Endodermal cell (in vitro differentiated cells): ENCODE measurements at regions not wholly inside any gene's neighbourhood (a gene's known extent, or its start where the extent isn't known, plus 50 kb on each side); places are given as distances from the start of the nearest gene placed in this dataset.

Source experiments
- DNase-seq: peaks from one replicate; pipeline ENCODE4 v3.0.0-alpha.2; 2017
- H3K27ac ChIP-seq: 2 replicates; pipeline ENCODE4 v1.5.1; 2013; ENCODE audit warnings: mild to moderate bottlenecking, low read depth, low read length, moderate library complexity
- H3K27me3 ChIP-seq: 2 replicates; pipeline ENCODE4 v1.6.1; 2013; ENCODE audit warnings: mild to moderate bottlenecking, low read length, moderate library complexity; ENCODE audit not compliant: insufficient read depth, control insufficient read depth, poor library complexity, severe bottlenecking
- H3K36me3 ChIP-seq: 2 replicates; pipeline ENCODE4 v1.7.0; 2013; ENCODE audit warnings: mild to moderate bottlenecking, low read length, moderate library complexity; ENCODE audit not compliant: control insufficient read depth, insufficient read depth
- H3K4me1 ChIP-seq: one replicate; pipeline ENCODE4 v1.7.0; 2013; ENCODE audit warnings: low read length; ENCODE audit not compliant: control insufficient read depth, insufficient read depth
- H3K4me3 ChIP-seq: 2 replicates; pipeline ENCODE4 v1.5.1; 2013; ENCODE audit warnings: mild to moderate bottlenecking, low read length, moderate library complexity
- H3K9ac ChIP-seq: 2 replicates; pipeline ENCODE4 v1.6.1; 2013; ENCODE audit warnings: mild to moderate bottlenecking, low read length, moderate library complexity; ENCODE audit not compliant: poor library complexity, severe bottlenecking; ENCODE audit errors: extremely low read depth
- H3K9me3 ChIP-seq: 2 replicates; pipeline ENCODE4 v1.6.1; 2013; ENCODE audit warnings: mild to moderate bottlenecking, low read length, moderate library complexity; ENCODE audit not compliant: control insufficient read depth
- H3K27ac Mint-ChIP-seq: 2 replicates; pipeline ENCODE4 v1.8.0; 2020; ENCODE audit warnings: mixed read lengths
- H3K27me3 Mint-ChIP-seq: 2 replicates; pipeline ENCODE4 v1.8.0; 2021; ENCODE audit warnings: mild to moderate bottlenecking, mixed read lengths; ENCODE audit not compliant: insufficient read depth
- H3K36me3 Mint-ChIP-seq: 2 replicates; pipeline ENCODE4 v1.8.0; 2020; ENCODE audit warnings: low read depth, mixed read lengths
- H3K4me1 Mint-ChIP-seq: 2 replicates; pipeline ENCODE4 v1.8.0; 2020; ENCODE audit warnings: mixed read lengths
- H3K4me3 Mint-ChIP-seq: 2 replicates; pipeline ENCODE4 v1.8.0; 2020; ENCODE audit warnings: mild to moderate bottlenecking, moderate library complexity, mixed read lengths
- H3K9me3 Mint-ChIP-seq: 2 replicates; pipeline ENCODE4 v1.8.0; 2020; ENCODE audit warnings: mild to moderate bottlenecking, mixed read lengths
- CTCF ChIP-seq: fragments of 200-600 bp; sonication (generic); conservative IDR thresholded peaks from 2 replicates; pipeline ENCODE4 v1.5.0; 2021; ENCODE audit warnings: antibody characterized with exemption, mild to moderate bottlenecking
- WGBS, 2 experiments: methylation state at CpG; one replicate each; pipeline versions ENCODE4 v1.1.5 to v1.1.7; 2013; ENCODE audit warnings: missing lambda C conversion rate in 2 of 2, mixed read lengths in 1 of 2; ENCODE audit not compliant: insufficient coverage in 1 of 2, insufficient read length in 1 of 2; 5-methylcytosine and 5-hydroxymethylcytosine counted together

DNA sequence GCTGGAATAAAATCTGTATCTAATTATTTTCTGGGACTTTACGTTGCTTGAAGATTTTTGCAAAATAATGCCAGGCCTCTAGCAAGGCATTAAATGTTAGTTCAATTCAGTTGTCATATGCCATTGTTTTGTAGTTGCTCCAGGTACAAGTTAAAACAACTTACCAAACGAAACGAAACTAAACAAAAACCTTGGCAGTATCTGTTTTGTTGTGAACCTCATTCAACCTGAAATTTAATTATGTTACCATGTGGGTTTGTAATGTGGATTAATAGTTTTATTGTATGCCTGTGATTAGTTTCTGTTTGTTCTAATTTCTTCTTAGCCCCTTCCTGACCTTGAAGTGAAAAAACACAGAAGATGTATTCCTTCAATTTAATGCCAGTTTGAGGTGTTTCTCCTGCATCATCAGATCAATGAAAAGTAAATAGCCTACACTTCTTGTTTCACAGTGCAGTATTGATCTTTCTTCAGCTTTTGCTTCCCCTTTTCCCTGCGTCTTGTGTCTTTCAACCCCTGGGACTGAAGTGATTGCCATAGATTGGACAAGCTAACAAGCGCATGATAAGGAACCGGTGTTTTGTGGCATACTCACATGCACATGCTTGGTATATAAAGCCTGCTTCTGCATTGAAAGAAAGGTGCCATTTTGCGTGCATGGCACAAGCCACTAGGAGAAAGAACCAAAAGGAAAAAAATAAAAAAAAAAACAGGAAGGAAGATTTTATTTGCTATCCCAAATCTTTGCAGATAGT lies 699.0 kb upstream of the ARRDC3 start:
- no peaks in the 10 kb centered on the region for H3K4me1 ChIP-seq
- 90 to 93% methylated on average over 5 to 7 of the region's 7 CpGs for WGBS, 2 experiments

DNA sequence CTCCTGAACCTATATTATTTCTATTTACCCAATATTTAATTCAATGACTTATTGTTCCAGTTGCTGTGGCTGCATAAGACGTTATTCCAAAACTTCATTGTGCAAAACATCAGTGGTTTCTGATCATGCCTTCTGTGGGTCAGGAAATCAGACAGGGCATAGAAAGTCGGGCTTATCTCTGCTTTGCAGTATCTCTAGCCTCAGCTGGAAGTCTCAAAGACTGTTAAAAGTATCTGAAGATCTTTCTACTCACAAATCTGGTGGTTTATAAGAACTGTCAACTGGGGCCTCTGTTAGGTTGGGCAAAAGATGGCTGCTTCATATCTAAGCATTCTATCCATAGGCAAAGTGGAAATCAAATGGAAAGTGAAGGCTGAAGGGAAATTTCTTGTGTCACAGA lies 687.7 kb upstream of the ARRDC3 start:
- Histone ChIP-seq H3K4me1 (no peaks in the 10 kb centered on the region), H3K36me3 (peaks cover 1% of the 10 kb centered on the region), H3K9ac (no peak overlapping the region), H3K9me3 (peaks cover 26% of the 10 kb centered on the region), H3K27me3 (no peaks in the 10 kb centered on the region), H3K27ac (no peak overlapping the region), H3K4me3 (no peak overlapping the region)
- Mint-ChIP-seq H3K4me1 (peaks cover 15% of the 10 kb centered on the region), H3K9me3 (peaks cover 21% of the 10 kb centered on the region), H3K36me3 (peaks cover 3% of the 10 kb centered on the region), H3K27ac (no peak overlapping the region), H3K4me3 (no peak overlapping the region), H3K27me3 (no peaks in the 10 kb centered on the region)
- WGBS, 2 experiments, result 55 to 66% methylated on average over 2 of the region's 2 CpGs
- no peak for TF ChIP-seq CTCF
- DNase-seq, result no peak

More for the DNA sequence above, 699.0 kb upstream of the ARRDC3 start:
- H3K9me3 Mint-ChIP-seq, result peaks cover 7% of the 10 kb centered on the region
- no peak overlapping the region for H3K27ac Mint-ChIP-seq
- no peak for TF ChIP-seq CTCF
- H3K4me3 ChIP-seq, result no peak overlapping the region
- no peak overlapping the region for H3K27ac ChIP-seq
- H3K9me3 ChIP-seq, result no peaks in the 10 kb centered on the region
- no peak overlapping the region for H3K4me3 Mint-ChIP-seq
- H3K9ac ChIP-seq, result no peak overlapping the region
- no peaks in the 10 kb centered on the region for H3K4me1 Mint-ChIP-seq
- H3K36me3 ChIP-seq, result no peaks in the 10 kb centered on the region
- H3K27me3 ChIP-seq, result no peaks in the 10 kb centered on the region
- no peak for DNase-seq
- no peaks in the 10 kb centered on the region for H3K27me3 Mint-ChIP-seq
- H3K36me3 Mint-ChIP-seq, result peaks cover 2% of the 10 kb centered on the region

DNA sequence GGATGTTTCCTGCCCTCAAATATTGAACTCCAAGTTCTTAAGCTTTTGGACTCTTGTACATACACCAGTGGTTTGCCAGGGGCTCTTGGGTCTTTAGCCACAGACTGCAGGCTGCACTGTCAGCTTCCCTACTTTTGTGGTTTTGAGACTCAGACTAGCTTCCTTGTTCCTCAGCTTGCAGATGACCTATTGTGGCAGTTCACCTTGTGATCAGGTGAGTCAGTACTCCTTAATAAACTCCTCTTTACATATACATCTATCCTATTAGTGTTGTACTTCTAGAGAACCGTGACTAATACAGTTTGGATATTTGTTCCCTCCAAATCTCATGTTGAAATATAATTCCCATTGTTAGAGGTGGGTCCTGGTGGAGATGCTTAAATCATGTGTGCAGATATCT lies 681.9 kb upstream of the ARRDC3 start:
- Mint-ChIP-seq H3K4me1 (peaks cover 4% of the 10 kb centered on the region), H3K9me3 (peaks cover 41% of the 10 kb centered on the region), H3K27me3 (no peaks in the 10 kb centered on the region), H3K4me3 (no peak overlapping the region), H3K27ac (no peak overlapping the region), H3K36me3 (peaks cover 3% of the 10 kb centered on the region)
- Histone ChIP-seq H3K27me3 (no peaks in the 10 kb centered on the region), H3K4me1 (no peaks in the 10 kb centered on the region), H3K9ac (no peak overlapping the region), H3K27ac (no peak overlapping the region), H3K4me3 (no peak overlapping the region), H3K9me3 (peaks cover 39% of the 10 kb centered on the region), H3K36me3 (peaks cover 3% of the 10 kb centered on the region)
- no peak for TF ChIP-seq CTCF
- 86% methylated on average over 1 of the region's 1 CpG; no CpG with 5 or more reads in 1 of the 2 experiments for WGBS, 2 experiments
- DNase-seq, result no peak
